Esophagus muscularis mucosa (tissue), 4 donors: ENCODE measurements at regions not wholly inside any gene's neighbourhood (a gene's known extent, or its start where the extent isn't known, plus 50 kb on each side); places are given as distances from the start of the nearest gene placed in this dataset.
A peak's percentile ranks its signal among the peaks of the same experiment; 100 is the strongest.

Experiments used
- DNase-seq: peaks from one replicate; pipeline ENCODE4 v3.0.0-alpha.2; 2017; ENCODE audit errors: extremely low spot score
- H3K27ac ChIP-seq, 4 donors: fragments of 200-600 bp; sonication (generic); replicated peaks in 1 of 4; 1 replicate in 3 of 4; 2 replicates in 1 of 4; pipeline ENCODE4 v1.5.1; 2016 to 2019; ENCODE audit warnings: mild to moderate bottlenecking in 1 of 4
- H3K27me3 ChIP-seq, 4 donors: fragments of 200-600 bp; sonication (generic); one replicate each; pipeline versions ENCODE4 v1.5.1 to v1.6.0; 2016 to 2019
- H3K36me3 ChIP-seq, 4 donors: fragments of 200-600 bp; sonication (generic); one replicate each; pipeline ENCODE4 v1.5.1; 2016 to 2019
- H3K4me1 ChIP-seq, 4 donors: fragments of 200-600 bp; sonication (generic); one replicate each; pipeline ENCODE4 v1.5.1; 2016 to 2019
- H3K4me3 ChIP-seq, 4 donors: fragments of 200-600 bp; sonication (generic); 1 replicate in 2 of 4; 2 replicates in 2 of 4; pipeline ENCODE4 v1.5.1; 2016 to 2019; ENCODE audit warnings: mild to moderate bottlenecking in 4 of 4, moderate library complexity in 1 of 4
- H3K9me3 ChIP-seq, 4 donors: fragments of 200-600 bp; sonication (generic); 1 replicate in 3 of 4; 2 replicates in 1 of 4; pipeline ENCODE4 v1.5.1; 2016 to 2019
- CTCF ChIP-seq, 3 experiments: fragments of 200-600 bp in 2 of 3; fragments of 450-650 bp in 1 of 3; sonication (generic) in 2 of 3; IDR thresholded peaks; one replicate each; pipeline ENCODE4 v1.5.1; 2017 to 2019; ENCODE audit warnings: antibody characterized with exemption in 3 of 3, mild to moderate bottlenecking in 2 of 3, moderate library complexity in 1 of 3
- EP300 ChIP-seq: sonication (generic); formaldehyde crosslinking; IDR thresholded peaks from one replicate; pipeline ENCODE4 v1.6.1; 2017; ENCODE audit warnings: antibody characterized with exemption
- POLR2A ChIP-seq: fragments of 450-650 bp; IDR thresholded peaks from one replicate; pipeline ENCODE4 v1.6.1; 2017; ENCODE audit warnings: antibody characterized with exemption, moderate library complexity, mild to moderate bottlenecking, low read depth
- POLR2AphosphoS5 ChIP-seq, 2 donors: sonication (generic); formaldehyde crosslinking; IDR thresholded peaks; one replicate each; pipeline ENCODE4 v1.6.1; 2017; ENCODE audit warnings: antibody characterized with exemption in 2 of 2
- WGBS: methylation state at CpG from one replicate; pipeline ENCODE4 v1.1.5; 2018; 5-methylcytosine and 5-hydroxymethylcytosine counted together
- intact Hi-C: fragments of 100-400 bp; cut with DNase I; formaldehyde crosslinking; loops from one replicate; pipeline ENCODE4 v1.15.1; 2023

- no peak for DNase-seq
- TF ChIP-seq EP300: no peak
- no peak for TF ChIP-seq POLR2A
- TF ChIP-seq CTCF (IDR thresholded peaks at IDR 0.05): no peak
- no peak for TF ChIP-seq POLR2AphosphoS5 (IDR thresholded peaks at IDR 0.05)
- Histone ChIP-seq H3K4me3 (no peak overlapping the region), H3K27me3 (peaks cover 0 to 81% (median 21%) of the 10 kb centered on the region in 4 donors), H3K9me3 (peaks cover 0 to 10% (median 8%) of the 10 kb centered on the region in 4 donors), H3K4me1 (peaks cover 0 to 13% (median 9%) of the 10 kb centered on the region in 4 donors), H3K36me3 (no peaks in the 10 kb centered on the region), H3K27ac (no peak overlapping the region)
- WGBS: 84% methylated on average over 5 of the region's 5 CpGs
- intact Hi-C loops: no loop called here
These were observed 155.1 kb upstream of the ZC3H12A start for GRCh38 chr1:37319284-37319683.

GRCh38 chr1:37323486-37324377 lies 150.6 kb upstream of the ZC3H12A start:
- Histone ChIP-seq H3K4me1 (peaks cover 0 to 1% (median 0%) of the 10 kb centered on the region in 4 donors), H3K4me3 (no peak overlapping the region), H3K36me3 (no peaks in the 10 kb centered on the region)

DNA sequence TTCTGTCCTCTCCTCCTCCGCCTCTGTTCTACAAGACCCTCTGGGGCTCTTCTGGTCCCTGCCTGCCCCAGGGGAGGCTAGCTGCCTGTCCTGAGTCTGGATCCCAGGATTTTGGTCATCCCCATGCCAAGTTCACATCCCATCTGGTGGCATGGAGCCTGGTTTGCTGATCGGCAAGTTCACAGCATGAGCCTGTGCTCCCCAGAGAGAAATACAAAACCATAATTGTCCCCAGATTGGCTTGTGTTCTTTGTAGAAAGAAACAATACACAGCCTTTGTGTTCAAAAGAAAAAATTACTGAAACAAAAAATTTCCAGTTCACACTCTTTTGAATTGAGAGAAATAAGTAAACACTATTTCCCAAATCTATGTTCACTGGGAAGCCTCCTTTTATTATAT lies 149.4 kb upstream of the ZC3H12A start:
- Histone ChIP-seq H3K36me3 (no peaks in the 10 kb centered on the region), H3K4me3 (no peak overlapping the region), H3K4me1 (no peaks in the 10 kb centered on the region), H3K27me3 (peaks cover 0 to 72% (median 6%) of the 10 kb centered on the region in 4 donors), H3K27ac (no peak overlapping the region), H3K9me3 (peaks cover 0 to 16% (median 10%) of the 10 kb centered on the region in 4 donors)
- TF ChIP-seq EP300: no peak
- TF ChIP-seq CTCF (IDR thresholded peaks at IDR 0.05): no peak
- no peak for TF ChIP-seq POLR2A
- TF ChIP-seq POLR2AphosphoS5 (IDR thresholded peaks at IDR 0.05): no peak
- no peak for DNase-seq
- 78% methylated on average over 2 of the region's 2 CpGs for WGBS
- intact Hi-C loops: no loop called here

More at GRCh38 chr1:37323486-37324377, 150.6 kb upstream of the ZC3H12A start:
- H3K27ac ChIP-seq: no peak overlapping the region
- DNase-seq: no peak
- TF ChIP-seq CTCF (IDR thresholded peaks at IDR 0.05) (peak in 1 of 3 experiments; percentile 32), POLR2AphosphoS5 (IDR thresholded peaks at IDR 0.05) (no peak)
- peaks cover 0 to 16% (median 10%) of the 10 kb centered on the region in 4 donors for H3K9me3 ChIP-seq
- WGBS: 44% methylated on average over 19 of the region's 19 CpGs
- intact Hi-C loops: no loop called here
- peaks cover 0 to 73% (median 8%) of the 10 kb centered on the region in 4 donors for H3K27me3 ChIP-seq

- 56% methylated on average over 11 of the region's 11 CpGs for WGBS
- Histone ChIP-seq H3K36me3 (no peaks in the 10 kb centered on the region), H3K4me3 (no peak overlapping the region), H3K4me1 (no peaks in the 10 kb centered on the region), H3K9me3 (peaks cover 0 to 16% (median 10%) of the 10 kb centered on the region in 4 donors), H3K27me3 (peaks cover 0 to 75% (median 6%) of the 10 kb centered on the region in 4 donors), H3K27ac (no peak overlapping the region)
- no peak for DNase-seq
- TF ChIP-seq POLR2A (no peak), EP300 (no peak), CTCF (IDR thresholded peaks at IDR 0.05) (no peak), POLR2AphosphoS5 (IDR thresholded peaks at IDR 0.05) (no peak)
- intact Hi-C loops: no loop called here
These were observed 148.6 kb upstream of the ZC3H12A start for GRCh38 chr1:37325509-37326437.
